HUES48 (cell line): ENCODE measurements at regions not wholly inside any gene's neighbourhood (a gene's known extent, or its start where the extent isn't known, plus 50 kb on each side); places are given as distances from the start of the nearest gene placed in this dataset.

Experiments used
- H3K27ac ChIP-seq: one replicate; pipeline ENCODE4 v1.7.0; 2013; ENCODE audit warnings: low read depth, low read length, inconsistent platforms
- H3K27me3 ChIP-seq: 2 replicates; pipeline ENCODE4 v1.6.1; 2013; ENCODE audit warnings: mild to moderate bottlenecking, low read length; ENCODE audit not compliant: control insufficient read depth, insufficient read depth
- H3K36me3 ChIP-seq: 2 replicates; pipeline ENCODE4 v1.6.1; 2013; ENCODE audit warnings: low read length; ENCODE audit not compliant: control insufficient read depth, insufficient read depth
- H3K4me1 ChIP-seq: 2 replicates; pipeline ENCODE4 v1.6.1; 2013; ENCODE audit warnings: mild to moderate bottlenecking, low read length; ENCODE audit not compliant: control insufficient read depth, insufficient read depth
- H3K4me3 ChIP-seq: 2 replicates; pipeline ENCODE4 v1.5.1; 2013; ENCODE audit warnings: mild to moderate bottlenecking, low read depth, low read length
- H3K9ac ChIP-seq: 2 replicates; pipeline ENCODE4 v1.6.1; 2013; ENCODE audit warnings: mild to moderate bottlenecking, low read depth, low read length, moderate library complexity
- H3K9me3 ChIP-seq: 2 replicates; pipeline ENCODE4 v1.6.1; 2013; ENCODE audit warnings: low read length; ENCODE audit not compliant: control insufficient read depth, insufficient read depth

- no peaks in the 10 kb centered on the region for H3K27me3 ChIP-seq
- no peaks in the 10 kb centered on the region for H3K36me3 ChIP-seq
- no peak overlapping the region for H3K27ac ChIP-seq
- no peaks in the 10 kb centered on the region for H3K9me3 ChIP-seq
- H3K4me1 ChIP-seq, result no peaks in the 10 kb centered on the region
- no peak overlapping the region for H3K4me3 ChIP-seq
- no peak overlapping the region for H3K9ac ChIP-seq
These were observed 415.2 kb upstream of the SMARCA2 start for GRCh38 chr9:1599961-1600360.

DNA sequence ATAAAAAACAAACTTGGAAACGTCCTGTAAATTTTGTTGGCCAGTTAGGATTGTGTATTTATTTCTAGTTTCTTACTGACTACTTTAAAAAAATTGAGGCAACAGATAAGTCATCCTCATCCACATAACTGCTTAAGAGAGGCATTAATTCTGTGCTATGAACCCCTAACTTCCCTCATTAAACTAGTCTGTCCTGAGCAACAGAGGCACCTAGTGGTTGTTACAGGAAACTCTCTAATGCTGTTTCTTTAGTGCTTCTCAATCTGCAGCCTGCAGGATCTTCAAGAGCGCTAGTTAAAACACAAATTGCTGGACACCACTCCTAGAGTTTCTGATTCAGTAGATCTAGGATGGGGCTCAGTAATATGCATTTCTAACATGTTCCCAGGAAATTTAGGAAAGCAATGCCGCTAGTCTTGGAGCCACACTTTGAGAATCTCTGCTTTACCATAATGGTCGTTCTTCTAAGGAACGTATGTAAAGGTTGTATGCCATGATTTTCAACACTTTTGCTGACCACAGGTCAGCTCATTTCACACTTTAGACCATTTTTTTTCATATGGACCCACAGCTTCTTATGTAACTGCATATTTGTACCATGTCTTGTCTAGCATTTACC lies 410.1 kb upstream of the SMARCA2 start:
- Histone ChIP-seq H3K27ac (no peak overlapping the region), H3K9me3 (no peaks in the 10 kb centered on the region), H3K9ac (no peak overlapping the region), H3K27me3 (no peaks in the 10 kb centered on the region), H3K36me3 (no peaks in the 10 kb centered on the region), H3K4me1 (no peaks in the 10 kb centered on the region), H3K4me3 (no peak overlapping the region)

GRCh38 chr9:1606253-1606652 lies 408.9 kb upstream of the SMARCA2 start:
- Histone ChIP-seq H3K27me3 (no peaks in the 10 kb centered on the region), H3K36me3 (no peaks in the 10 kb centered on the region), H3K4me3 (no peak overlapping the region), H3K9me3 (no peaks in the 10 kb centered on the region), H3K9ac (no peak overlapping the region), H3K4me1 (no peaks in the 10 kb centered on the region), H3K27ac (no peak overlapping the region)

GRCh38 chr9:1612886-1613285 lies 402.3 kb upstream of the SMARCA2 start:
- Histone ChIP-seq H3K27me3 (no peaks in the 10 kb centered on the region), H3K27ac (no peak overlapping the region), H3K9me3 (no peaks in the 10 kb centered on the region)

DNA sequence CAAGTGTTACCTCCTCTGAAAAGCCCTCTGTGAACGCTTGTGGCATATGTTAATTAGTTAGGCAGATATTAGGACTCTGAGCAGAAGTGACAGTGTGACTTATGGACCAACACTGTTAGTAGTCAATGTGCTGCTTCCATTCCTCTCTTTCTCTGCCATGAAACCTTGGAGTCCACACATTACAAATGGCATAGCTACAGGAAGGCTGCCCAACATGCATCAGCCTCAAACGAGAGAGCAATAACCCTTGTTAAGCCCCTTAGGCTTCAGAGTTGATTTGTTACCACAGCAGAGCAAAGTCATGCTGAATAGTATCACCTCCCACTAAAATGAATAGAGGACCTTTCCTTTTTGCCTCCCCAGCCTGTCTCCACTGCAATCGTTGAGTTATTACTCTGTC lies 397.7 kb upstream of the SMARCA2 start:
- Histone ChIP-seq H3K9me3 (no peaks in the 10 kb centered on the region; the same call in 1 of the 2 replicates), H3K27ac (no peak overlapping the region), H3K4me1 (no peaks in the 10 kb centered on the region), H3K36me3 (no peaks in the 10 kb centered on the region), H3K9ac (no peak overlapping the region), H3K27me3 (no peaks in the 10 kb centered on the region), H3K4me3 (no peak overlapping the region)

More at GRCh38 chr9:1612886-1613285, 402.3 kb upstream of the SMARCA2 start:
- Histone ChIP-seq H3K4me1 (no peaks in the 10 kb centered on the region), H3K9ac (no peak overlapping the region), H3K4me3 (no peak overlapping the region), H3K36me3 (no peaks in the 10 kb centered on the region)

DNA sequence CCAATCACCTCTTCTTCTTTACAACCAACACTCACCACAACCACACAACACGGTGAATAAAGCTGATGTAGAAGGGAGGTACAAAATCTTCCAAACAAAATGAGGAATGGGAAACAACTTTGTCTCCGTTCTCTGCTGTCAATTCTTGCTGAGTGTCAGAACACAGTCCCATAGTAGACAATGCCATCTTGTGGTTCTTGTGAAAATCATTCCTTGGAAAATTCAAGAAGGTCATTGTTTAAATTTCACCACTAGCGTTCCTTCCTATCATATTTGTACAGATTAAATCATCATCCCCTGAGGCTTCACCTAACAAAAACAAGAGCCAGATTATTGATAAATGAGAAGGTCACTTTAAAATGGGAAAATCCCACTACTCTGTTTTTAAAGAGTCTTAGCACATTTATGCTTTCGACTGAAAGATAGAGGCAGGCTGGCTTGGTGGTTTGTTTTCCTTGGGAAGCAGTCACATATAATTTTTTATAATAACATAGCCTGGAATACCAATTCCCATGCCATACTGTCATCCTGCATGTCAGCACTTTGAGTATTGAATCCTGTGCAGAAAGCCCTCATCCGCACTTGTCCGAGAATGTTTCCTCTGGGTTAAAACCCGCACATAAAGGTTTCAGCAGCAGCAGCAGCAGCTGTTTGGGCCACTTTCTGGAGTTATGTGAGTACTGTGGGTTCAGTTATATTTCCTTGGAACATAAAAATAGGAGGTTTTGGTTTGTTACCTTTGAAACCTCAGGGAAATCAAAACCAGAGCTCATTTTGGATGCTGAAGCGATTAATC lies 395.0 kb upstream of the SMARCA2 start:
- Histone ChIP-seq H3K27me3 (no peaks in the 10 kb centered on the region), H3K9ac (no peak overlapping the region), H3K9me3 (no peaks in the 10 kb centered on the region; the same call in 1 of the 2 replicates), H3K27ac (no peak overlapping the region), H3K4me1 (no peaks in the 10 kb centered on the region), H3K36me3 (no peaks in the 10 kb centered on the region), H3K4me3 (no peak overlapping the region)

DNA sequence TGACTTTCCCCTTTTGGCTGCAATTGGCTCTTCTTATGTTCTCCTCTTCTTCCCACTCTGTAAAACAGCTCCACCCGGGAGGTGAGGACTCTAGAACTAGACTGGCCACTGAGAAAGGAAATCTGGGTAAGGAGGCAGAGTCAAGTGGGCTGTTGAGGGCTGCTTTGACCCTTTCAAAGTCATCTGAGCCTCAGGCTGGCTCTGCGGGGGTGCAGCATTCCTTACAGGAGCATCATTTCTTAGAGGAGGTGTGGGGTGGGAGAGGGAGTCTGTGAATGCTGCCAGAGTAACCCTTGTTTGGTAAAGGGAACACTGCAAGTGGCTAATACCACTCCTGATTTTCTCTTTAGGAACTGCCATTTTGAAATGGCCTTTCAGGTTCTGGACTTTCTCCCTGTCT lies 377.7 kb upstream of the SMARCA2 start:
- H3K9ac ChIP-seq, result no peak overlapping the region
- no peaks in the 10 kb centered on the region for H3K27me3 ChIP-seq
- no peaks in the 10 kb centered on the region for H3K4me1 ChIP-seq
- no peaks in the 10 kb centered on the region for H3K9me3 ChIP-seq
- no peak overlapping the region for H3K4me3 ChIP-seq
- H3K36me3 ChIP-seq, result no peaks in the 10 kb centered on the region
- H3K27ac ChIP-seq, result no peak overlapping the region

DNA sequence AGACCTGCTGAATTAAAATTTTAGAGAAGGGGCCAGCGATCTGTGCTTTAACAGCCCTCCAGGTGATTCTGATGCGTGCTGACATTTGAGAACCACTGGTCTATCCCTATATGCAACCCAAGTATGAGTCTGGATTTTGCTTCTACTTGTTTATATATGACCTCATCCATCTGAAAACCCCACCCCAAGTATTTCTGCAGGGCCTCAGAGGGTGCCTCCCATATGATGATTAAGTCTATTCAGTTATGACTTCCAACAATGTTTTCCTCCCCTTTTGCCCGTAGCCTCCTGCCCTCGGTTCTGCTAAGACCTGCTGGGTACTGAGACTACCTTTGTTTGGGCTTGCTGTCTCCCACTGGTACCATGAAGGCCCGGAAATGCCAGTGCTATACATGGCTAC lies 376.0 kb upstream of the SMARCA2 start:
- no peaks in the 10 kb centered on the region for H3K36me3 ChIP-seq
- no peak overlapping the region for H3K9ac ChIP-seq
- no peaks in the 10 kb centered on the region for H3K9me3 ChIP-seq
- H3K27ac ChIP-seq, result no peak overlapping the region
- no peaks in the 10 kb centered on the region for H3K27me3 ChIP-seq
- H3K4me3 ChIP-seq, result no peak overlapping the region
- H3K4me1 ChIP-seq, result no peaks in the 10 kb centered on the region

DNA sequence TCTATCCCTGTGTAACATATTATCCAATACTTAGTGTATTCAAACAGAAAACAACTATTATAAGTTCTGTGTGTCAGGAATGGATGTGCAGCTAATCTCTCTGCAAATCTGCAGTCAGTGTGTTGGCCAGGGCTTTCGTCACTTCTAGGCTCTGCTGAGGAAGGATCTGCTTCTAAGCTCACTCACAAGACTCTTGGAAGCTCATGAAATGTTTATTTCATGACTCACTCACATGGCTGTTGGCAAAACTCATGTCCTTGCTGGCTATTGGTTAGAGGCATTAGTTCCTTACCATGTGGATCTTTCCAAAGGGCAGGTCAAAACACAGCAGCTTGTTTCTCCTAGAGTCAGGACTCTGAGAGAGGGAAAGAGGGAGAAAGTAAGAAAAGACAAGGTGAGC lies 367.4 kb upstream of the SMARCA2 start:
- no peaks in the 10 kb centered on the region for H3K36me3 ChIP-seq
- no peaks in the 10 kb centered on the region for H3K27me3 ChIP-seq
- no peak overlapping the region for H3K27ac ChIP-seq
- H3K9me3 ChIP-seq, result no peaks in the 10 kb centered on the region
- H3K4me1 ChIP-seq, result no peaks in the 10 kb centered on the region
- no peak overlapping the region for H3K9ac ChIP-seq
- no peak overlapping the region for H3K4me3 ChIP-seq

DNA sequence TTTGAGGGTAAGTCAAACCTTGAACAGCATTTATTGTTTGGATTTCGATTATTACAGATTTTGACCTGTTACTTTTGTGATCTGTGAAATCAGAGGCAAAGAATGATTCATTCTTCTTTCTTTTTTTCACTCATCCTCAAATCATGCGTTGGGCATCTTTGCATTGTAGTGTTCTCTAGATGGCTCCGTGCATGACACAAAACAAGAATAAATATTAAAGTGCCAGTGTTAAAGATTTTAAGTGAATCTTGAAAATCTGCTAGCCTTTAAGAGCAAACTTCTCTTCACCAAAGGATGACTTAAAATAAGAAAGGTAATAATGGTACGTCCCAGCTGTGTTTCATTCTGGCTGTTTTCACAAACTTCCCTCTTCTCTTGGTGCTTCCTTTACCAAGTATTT lies 361.9 kb upstream of the SMARCA2 start:
- no peaks in the 10 kb centered on the region for H3K27me3 ChIP-seq

DNA sequence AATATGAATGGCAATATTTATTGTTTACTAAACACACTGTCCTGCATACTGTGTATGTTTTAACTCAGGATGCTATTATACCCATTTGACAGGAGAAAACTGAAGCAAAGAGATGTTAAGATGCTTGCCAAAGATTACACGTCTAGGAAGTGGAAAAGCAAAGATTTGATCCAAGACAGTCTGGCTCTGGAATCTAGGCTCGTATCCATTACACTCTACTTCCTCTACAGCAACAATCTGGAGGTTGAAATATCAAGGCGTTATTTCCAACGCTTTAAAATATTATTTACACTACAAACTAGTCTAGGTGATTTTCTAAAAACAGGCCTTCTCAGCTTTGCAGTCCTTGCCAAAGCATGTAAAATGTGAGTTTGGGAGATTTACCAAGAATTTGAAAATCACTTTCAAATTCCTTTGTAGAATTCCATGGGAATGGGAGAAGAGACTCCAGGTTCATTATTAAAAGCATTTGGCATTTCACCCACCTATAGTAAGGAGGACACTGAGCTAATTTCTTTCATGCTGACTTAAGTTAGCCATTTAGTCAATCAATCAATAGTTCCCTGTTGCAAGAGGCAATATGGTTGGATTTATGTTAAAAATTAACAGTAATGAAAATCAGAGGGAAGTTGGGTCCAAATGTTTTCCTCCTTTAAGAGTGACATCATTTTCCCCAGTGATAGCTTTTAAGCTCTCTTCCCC lies 356.3 kb upstream of the SMARCA2 start:
- Histone ChIP-seq H3K4me1 (no peaks in the 10 kb centered on the region), H3K4me3 (no peak overlapping the region), H3K36me3 (no peaks in the 10 kb centered on the region), H3K9me3 (no peaks in the 10 kb centered on the region), H3K27me3 (no peaks in the 10 kb centered on the region), H3K9ac (no peak overlapping the region), H3K27ac (no peak overlapping the region)

More for the DNA sequence above, 361.9 kb upstream of the SMARCA2 start:
- H3K4me3 ChIP-seq, result no peak overlapping the region
- no peak overlapping the region for H3K27ac ChIP-seq
- no peak overlapping the region for H3K9ac ChIP-seq
- H3K9me3 ChIP-seq, result no peaks in the 10 kb centered on the region
- H3K36me3 ChIP-seq, result no peaks in the 10 kb centered on the region
- H3K4me1 ChIP-seq, result no peaks in the 10 kb centered on the region
